GM18873 (cell line): ENCODE measurements at regions not wholly inside any gene's neighbourhood (a gene's known extent, or its start where the extent isn't known, plus 50 kb on each side); places are given as distances from the start of the nearest gene placed in this dataset.
"Not testable (repeated sequence)": the region's sequence is repeated elsewhere in the genome, so short reads cannot be mapped to it uniquely, and the experiment has no call there.

ENCODE experiments used
- ATAC-seq: cut with Tn5 transposase; IDR thresholded peaks from one replicate; pipeline ENCODE4 v1.9.1; 2021; ENCODE audit warnings: mild to moderate bottlenecking, moderate library complexity, moderate number of reproducible peaks; ENCODE audit not compliant: unreplicated experiment, low FRiP score

- ATAC-seq = no peak
Measured at GRCh38 chr13:54004026-54004699, 975.5 kb downstream of the OLFM4 start.

- no peak for ATAC-seq
Measured at GRCh38 chr13:54016542-54016941, 987.9 kb downstream of the OLFM4 start.

GRCh38 chr13:54018485-54018884 is 989.9 kb downstream of the OLFM4 start:
- ATAC-seq = no peak

GRCh38 chr13:54029226-54029625 is 1000.6 kb downstream of the OLFM4 start:
- peak; percentile 100 for ATAC-seq

- no peak for ATAC-seq
Measured at GRCh38 chr13:54029720-54030119, 1001.1 kb downstream of the OLFM4 start.

GRCh38 chr13:54033323-54033861 is 1004.8 kb downstream of the OLFM4 start:
- no peak for ATAC-seq

- no peak for ATAC-seq
Measured at GRCh38 chr13:54034047-54034446, 1005.4 kb downstream of the OLFM4 start.

- not testable (repeated sequence) for ATAC-seq
Measured at GRCh38 chr13:54057416-54057815, 1028.8 kb downstream of the OLFM4 start.

- not testable (repeated sequence) for ATAC-seq
Measured at GRCh38 chr13:54069958-54070357, 1041.3 kb downstream of the OLFM4 start.

- ATAC-seq = no peak
Measured at GRCh38 chr13:54077569-54077968, 1049.0 kb downstream of the OLFM4 start.

- no peak for ATAC-seq
Measured at GRCh38 chr13:54078271-54078870, 1049.8 kb downstream of the OLFM4 start.

- not testable (repeated sequence) for ATAC-seq
Measured at GRCh38 chr13:54082309-54082708, 1053.7 kb downstream of the OLFM4 start.

- ATAC-seq = no peak
Measured at GRCh38 chr13:54091884-54092283, 1063.3 kb downstream of the OLFM4 start.

- no peak for ATAC-seq
Measured at GRCh38 chr13:54092686-54093085, 1064.1 kb downstream of the OLFM4 start.

GRCh38 chr13:54110597-54110996 is 1082.0 kb downstream of the OLFM4 start:
- no peak for ATAC-seq

- ATAC-seq = no peak
Measured at GRCh38 chr13:54124700-54125099, 1096.1 kb downstream of the OLFM4 start.

- not testable (repeated sequence) for ATAC-seq
Measured at GRCh38 chr13:54130931-54131330, 1102.3 kb downstream of the OLFM4 start.

- not testable (repeated sequence) for ATAC-seq
Measured at GRCh38 chr13:54131433-54131832, 1102.8 kb downstream of the OLFM4 start.

- ATAC-seq = not testable (repeated sequence)
Measured at GRCh38 chr13:54132127-54132526, 1103.5 kb downstream of the OLFM4 start.

- not testable (repeated sequence) for ATAC-seq
Measured at GRCh38 chr13:54132720-54133119, 1104.1 kb downstream of the OLFM4 start.

GRCh38 chr13:54133746-54134145 is 1105.1 kb downstream of the OLFM4 start:
- no peak for ATAC-seq

- ATAC-seq = no peak
Measured at GRCh38 chr13:54144828-54145227, 1116.2 kb downstream of the OLFM4 start.
